ENCODE measurements at regions not wholly inside any gene's neighbourhood (a gene's known extent, or its start where the extent isn't known, plus 50 kb on each side); places are given as distances from the start of the nearest gene placed in this dataset.
"Not testable (repeated sequence)": the region's sequence is repeated elsewhere in the genome, so short reads cannot be mapped to it uniquely, and the experiment has no call there.

GRCh38 chrX:96182366-96182765 lies 502.3 kb upstream of the DIAPH2 start:
- Mint-ChIP-seq H3K27ac (ENCODE audit: unreplicated experiment) (no peak overlapping the region), H3K9me3 (ENCODE audit: low read depth) (no peaks in the 10 kb centered on the region), H3K4me3 (ENCODE audit: unreplicated experiment) (no peak overlapping the region), H3K36me3 (ENCODE audit: low read depth) (no peaks in the 10 kb centered on the region), H3K27me3 (ENCODE audit: low read depth) (peaks cover 2% of the 10 kb centered on the region), H3K4me1 (ENCODE audit: low read depth) (no peaks in the 10 kb centered on the region)
- TF ChIP-seq CTCF (IDR thresholded peaks at IDR 0.05) = peak; percentile 66
- DNase-seq (ENCODE audit: low spot score) = no peak

- H3K27me3 Mint-ChIP-seq (ENCODE audit: low read depth) = peaks cover 2% of the 10 kb centered on the region
- no peaks in the 10 kb centered on the region for H3K4me1 Mint-ChIP-seq (ENCODE audit: low read depth)
- DNase-seq (ENCODE audit: low spot score) = no peak
- TF ChIP-seq CTCF (IDR thresholded peaks at IDR 0.05) = no peak
- no peaks in the 10 kb centered on the region for H3K36me3 Mint-ChIP-seq (ENCODE audit: low read depth)
- no peak overlapping the region for H3K4me3 Mint-ChIP-seq (ENCODE audit: unreplicated experiment)
- H3K9me3 Mint-ChIP-seq (ENCODE audit: low read depth) = peaks cover 2% of the 10 kb centered on the region
- no peak overlapping the region for H3K27ac Mint-ChIP-seq (ENCODE audit: unreplicated experiment)
Measured at GRCh38 chrX:96183391-96183790, 501.3 kb upstream of the DIAPH2 start.

- no peak for DNase-seq (ENCODE audit: low spot score)
- TF ChIP-seq CTCF (IDR thresholded peaks at IDR 0.05) = peak; percentile 73
- Mint-ChIP-seq H3K4me3 (ENCODE audit: unreplicated experiment) (no peak overlapping the region), H3K27me3 (ENCODE audit: low read depth) (peaks cover 2% of the 10 kb centered on the region), H3K9me3 (ENCODE audit: low read depth) (peaks cover 3% of the 10 kb centered on the region), H3K27ac (ENCODE audit: unreplicated experiment) (no peak overlapping the region), H3K36me3 (ENCODE audit: low read depth) (no peaks in the 10 kb centered on the region), H3K4me1 (ENCODE audit: low read depth) (no peaks in the 10 kb centered on the region)
Measured at GRCh38 chrX:96183843-96184242, 500.8 kb upstream of the DIAPH2 start.

GRCh38 chrX:96204928-96205327 lies 479.7 kb upstream of the DIAPH2 start:
- TF ChIP-seq CTCF (IDR thresholded peaks at IDR 0.05) = no peak
- H3K4me1 Mint-ChIP-seq (ENCODE audit: low read depth) = no peaks in the 10 kb centered on the region
- no peaks in the 10 kb centered on the region for H3K27me3 Mint-ChIP-seq (ENCODE audit: low read depth)
- peaks cover 5% of the 10 kb centered on the region for H3K9me3 Mint-ChIP-seq (ENCODE audit: low read depth)
- no peak overlapping the region for H3K27ac Mint-ChIP-seq (ENCODE audit: unreplicated experiment)
- H3K4me3 Mint-ChIP-seq (ENCODE audit: unreplicated experiment) = no peak overlapping the region
- DNase-seq (ENCODE audit: low spot score) = no peak
- no peaks in the 10 kb centered on the region for H3K36me3 Mint-ChIP-seq (ENCODE audit: low read depth)

GRCh38 chrX:96211953-96212352 lies 472.7 kb upstream of the DIAPH2 start:
- no peak overlapping the region for H3K27ac Mint-ChIP-seq (ENCODE audit: unreplicated experiment)
- H3K36me3 Mint-ChIP-seq (ENCODE audit: low read depth) = no peaks in the 10 kb centered on the region
- H3K4me3 Mint-ChIP-seq (ENCODE audit: unreplicated experiment) = no peak overlapping the region
- H3K27me3 Mint-ChIP-seq (ENCODE audit: low read depth) = no peaks in the 10 kb centered on the region
- TF ChIP-seq CTCF (IDR thresholded peaks at IDR 0.05) = no peak
- no peak for DNase-seq (ENCODE audit: low spot score)
- H3K4me1 Mint-ChIP-seq (ENCODE audit: low read depth) = no peaks in the 10 kb centered on the region
- peaks cover 16% of the 10 kb centered on the region for H3K9me3 Mint-ChIP-seq (ENCODE audit: low read depth)

GRCh38 chrX:96214681-96215080 lies 470.0 kb upstream of the DIAPH2 start:
- not testable (repeated sequence) for H3K27ac Mint-ChIP-seq (ENCODE audit: unreplicated experiment); H3K36me3 Mint-ChIP-seq (ENCODE audit: low read depth); H3K4me1 Mint-ChIP-seq (ENCODE audit: low read depth); DNase-seq (ENCODE audit: low spot score); H3K27me3 Mint-ChIP-seq (ENCODE audit: low read depth); H3K4me3 Mint-ChIP-seq (ENCODE audit: unreplicated experiment)
- H3K9me3 Mint-ChIP-seq (ENCODE audit: low read depth) = peaks cover 35% of the 10 kb centered on the region

Measured in chondrocyte (in vitro differentiated cells).